GM21526 (cell line): ENCODE measurements at regions not wholly inside any gene's neighbourhood (a gene's known extent, or its start where the extent isn't known, plus 50 kb on each side); places are given as distances from the start of the nearest gene placed in this dataset.
A peak's percentile ranks its signal among the peaks of the same experiment; 100 is the strongest.
"Not testable (repeated sequence)": the region's sequence is repeated elsewhere in the genome, so short reads cannot be mapped to it uniquely, and the experiment has no call there.

Source experiments
- ATAC-seq: cut with Tn5 transposase; IDR thresholded peaks from one replicate; pipeline ENCODE4 v1.9.1; 2021; ENCODE audit warnings: moderate library complexity; ENCODE audit not compliant: unreplicated experiment, low FRiP score

DNA sequence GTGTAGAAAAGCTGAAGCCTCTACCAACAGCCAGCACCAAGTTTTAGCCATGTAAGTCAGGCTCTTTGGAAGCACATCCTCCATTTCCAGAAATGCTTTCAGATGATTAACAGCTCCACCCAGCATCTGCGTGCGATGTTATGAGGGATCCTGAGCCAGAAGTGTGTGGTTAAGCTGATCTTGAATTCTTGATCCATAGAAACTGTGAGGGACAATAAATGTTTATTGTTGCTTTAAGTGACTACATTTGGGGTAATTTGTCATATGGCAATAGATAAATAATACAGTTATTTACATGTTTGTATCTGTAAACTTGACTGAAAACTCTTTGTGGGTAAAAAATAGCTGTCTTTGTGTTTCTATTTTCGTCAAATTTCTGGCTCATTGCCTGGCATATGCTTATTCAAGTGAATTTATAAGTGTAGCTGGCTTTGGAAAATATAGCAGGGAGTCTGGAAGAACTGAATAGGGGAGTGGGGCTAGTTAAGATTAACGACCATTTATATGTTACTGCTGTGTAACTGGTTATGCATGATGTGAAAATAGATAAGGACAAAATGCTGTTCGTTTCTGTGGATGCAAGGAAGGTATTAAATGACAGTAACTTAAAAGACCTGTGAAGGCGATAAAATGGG lies 234.1 kb downstream of the LRRC70 start:
- no peak for ATAC-seq

DNA sequence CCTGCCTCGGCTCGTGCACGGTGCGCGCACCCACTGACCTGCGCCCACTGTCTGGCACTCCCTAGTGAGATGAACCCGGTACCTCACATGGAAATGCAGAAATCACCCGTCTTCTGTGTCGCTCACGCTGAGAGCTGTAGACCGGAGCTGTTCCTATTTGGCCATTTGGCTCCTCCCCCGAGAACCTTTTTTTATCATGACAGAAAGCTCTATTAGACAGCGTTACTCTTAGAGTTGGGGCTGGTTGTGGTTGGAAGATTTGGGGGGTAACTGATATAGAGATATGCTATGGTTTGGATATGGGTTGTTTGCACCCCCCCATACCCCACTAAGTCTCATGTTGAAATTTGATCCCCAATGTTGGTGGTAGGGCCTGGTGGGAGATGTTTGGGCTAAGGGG lies 226.2 kb downstream of the LRRC70 start:
- ATAC-seq = not testable (repeated sequence)

DNA sequence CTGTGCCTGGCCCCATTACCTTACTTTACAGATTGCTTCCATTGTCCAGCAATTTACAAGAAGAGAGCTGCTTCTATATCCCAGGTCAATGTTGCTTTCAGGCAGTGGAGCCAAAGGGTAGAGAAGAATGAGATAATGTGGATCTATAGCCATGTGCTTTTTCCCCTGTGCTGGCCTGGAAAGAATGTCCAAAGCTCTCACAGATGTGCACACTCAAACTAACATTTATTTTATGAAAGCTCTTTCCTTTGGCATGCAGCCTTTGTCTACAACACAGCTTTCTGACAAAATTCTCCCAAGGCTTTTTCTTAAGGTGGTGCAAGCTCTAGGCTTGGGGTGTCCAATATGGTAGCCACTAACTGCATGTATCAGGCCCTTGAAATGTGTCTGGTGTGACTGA lies 217.3 kb downstream of the LRRC70 start:
- no peak for ATAC-seq

GRCh38 chr5:62794456-62794855 lies 215.8 kb downstream of the LRRC70 start:
- no peak for ATAC-seq

GRCh38 chr5:62791059-62791458 lies 212.4 kb downstream of the LRRC70 start:
- no peak for ATAC-seq

- ATAC-seq = no peak
These were observed 211.7 kb downstream of the LRRC70 start for GRCh38 chr5:62790348-62790747.

- ATAC-seq = no peak
These were observed 207.5 kb downstream of the LRRC70 start for GRCh38 chr5:62786099-62786498.

DNA sequence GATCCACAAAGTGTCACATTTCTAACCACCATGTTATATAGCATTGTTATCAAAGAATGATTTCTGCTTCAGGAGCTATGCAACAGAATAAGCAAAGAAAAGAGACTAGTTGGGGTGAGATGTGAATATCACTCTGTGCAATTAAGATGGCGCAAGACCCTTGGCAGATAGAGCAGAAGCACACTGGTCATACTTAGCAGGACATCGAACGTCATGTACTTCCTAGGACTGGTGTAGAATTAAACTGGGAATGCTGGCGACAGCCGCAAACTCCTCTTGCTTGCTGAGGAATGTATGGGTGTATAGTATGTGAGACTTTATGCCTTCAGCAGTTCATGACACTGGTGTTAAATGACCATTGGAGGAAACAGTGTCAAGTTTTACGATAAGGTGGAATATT lies 207.0 kb downstream of the LRRC70 start:
- no peak for ATAC-seq

- peak; percentile 63 for ATAC-seq
These were observed 204.9 kb downstream of the LRRC70 start for GRCh38 chr5:62783374-62784057.

DNA sequence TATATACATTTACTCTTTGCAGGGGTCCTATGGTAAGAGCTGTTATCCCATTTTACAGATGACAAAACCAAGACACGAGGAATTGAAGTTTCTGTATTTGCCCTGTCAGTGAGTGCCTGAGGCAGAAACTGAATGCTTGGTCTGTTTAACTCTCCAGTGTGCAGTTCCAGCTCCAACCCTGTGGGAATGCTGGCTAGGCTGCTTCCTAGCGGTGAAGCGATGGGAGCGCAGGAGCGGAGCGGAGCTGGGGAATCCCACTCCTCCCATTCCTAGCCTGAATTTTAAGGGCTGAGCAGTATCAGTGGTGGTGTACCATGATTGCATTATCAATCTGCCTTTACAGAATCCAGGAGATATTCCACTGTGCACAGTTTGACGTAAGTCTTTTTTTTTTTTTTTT lies 202.3 kb downstream of the LRRC70 start:
- no peak for ATAC-seq

- ATAC-seq = no peak
These were observed 201.6 kb downstream of the LRRC70 start for GRCh38 chr5:62780230-62780629.

DNA sequence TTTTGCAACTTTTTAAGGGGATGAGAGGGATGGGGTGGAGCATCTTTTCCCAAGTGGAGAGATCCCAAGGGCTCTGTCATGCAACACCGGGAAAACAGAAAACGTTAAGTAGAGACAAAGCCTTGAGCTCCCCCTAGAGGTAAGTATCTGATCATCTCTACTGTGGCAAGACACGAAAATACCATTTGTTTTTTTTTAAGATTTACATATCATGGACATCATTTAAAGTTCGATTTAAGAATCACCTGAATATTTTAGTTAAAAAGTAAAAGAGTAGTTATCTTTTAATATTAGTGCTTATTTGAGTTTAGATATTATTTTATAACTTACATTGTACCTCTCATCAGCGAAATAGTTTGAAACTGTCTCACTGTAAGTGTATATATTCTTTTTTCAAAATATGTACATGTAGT lies 200.4 kb downstream of the LRRC70 start:
- ATAC-seq = no peak

DNA sequence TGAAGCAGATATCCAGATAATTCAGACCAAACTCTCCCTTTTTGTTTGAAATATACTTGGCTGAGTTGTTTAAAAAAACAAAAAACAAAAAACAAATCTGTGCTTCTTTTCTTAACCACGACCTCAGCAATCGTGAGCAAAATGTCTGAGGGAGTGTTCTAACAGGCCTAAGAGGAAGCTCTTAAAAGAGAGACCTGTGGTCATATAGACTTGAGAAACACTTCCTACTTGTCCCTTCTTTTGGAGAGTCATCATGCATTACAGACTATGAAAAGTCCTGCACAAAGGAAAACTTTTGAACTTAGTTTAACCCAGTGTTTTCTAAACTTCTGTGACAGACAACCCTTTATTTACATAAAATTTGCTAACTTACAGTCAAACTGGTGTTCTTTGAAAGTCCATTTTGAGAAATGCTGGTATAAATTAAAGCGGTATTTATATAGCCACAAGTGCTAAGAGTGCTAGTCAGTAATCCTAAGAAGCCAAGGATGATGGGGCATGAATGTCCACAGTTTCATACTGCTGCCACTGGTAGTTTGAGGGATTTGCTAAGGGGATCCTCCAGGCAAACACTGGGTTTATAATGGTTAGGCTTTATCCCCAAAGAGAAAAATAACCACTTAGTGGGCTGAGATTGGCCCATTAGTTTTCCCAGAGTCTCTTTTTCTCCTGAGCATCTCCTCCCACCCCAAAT lies 199.8 kb downstream of the LRRC70 start:
- ATAC-seq = no peak

DNA sequence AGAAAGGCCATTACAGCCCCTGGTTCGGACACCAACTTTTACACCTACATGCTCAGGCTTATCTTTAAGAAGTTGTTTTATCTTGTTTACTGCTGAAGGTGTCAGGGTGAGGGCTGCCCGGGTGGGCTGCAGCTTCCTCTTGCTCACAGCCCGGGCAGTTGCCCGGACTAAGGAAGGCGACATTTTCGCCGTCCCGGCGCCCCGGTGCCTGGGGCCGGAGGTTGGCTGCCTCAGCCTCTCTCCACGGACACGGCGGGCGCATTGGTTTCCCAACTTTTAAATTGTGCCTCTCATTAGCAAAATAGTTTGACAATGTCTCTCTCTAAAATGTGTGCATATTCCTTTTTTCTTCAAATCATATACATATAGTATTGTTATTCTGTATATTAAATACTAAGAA lies 198.5 kb downstream of the LRRC70 start:
- not testable (repeated sequence) for ATAC-seq

DNA sequence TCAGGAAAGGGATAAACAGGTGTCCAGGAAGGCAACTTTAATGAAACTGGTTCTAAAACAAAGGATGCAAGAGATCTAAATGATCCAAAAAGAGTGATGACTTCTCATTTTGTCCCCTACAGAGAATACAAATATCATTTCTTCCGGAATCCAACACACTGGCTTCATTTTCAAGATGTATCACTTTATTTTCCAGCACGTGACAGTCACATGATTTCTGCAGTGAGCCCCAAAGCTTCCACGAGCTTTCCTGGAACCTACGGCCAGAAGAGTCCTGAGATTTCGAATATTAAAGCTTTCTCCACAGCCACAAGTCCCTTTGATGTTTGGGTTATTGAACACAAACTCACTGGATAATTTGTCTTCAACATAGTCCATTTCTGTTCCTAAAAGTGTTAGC lies 198.0 kb downstream of the LRRC70 start:
- ATAC-seq = not testable (repeated sequence)

DNA sequence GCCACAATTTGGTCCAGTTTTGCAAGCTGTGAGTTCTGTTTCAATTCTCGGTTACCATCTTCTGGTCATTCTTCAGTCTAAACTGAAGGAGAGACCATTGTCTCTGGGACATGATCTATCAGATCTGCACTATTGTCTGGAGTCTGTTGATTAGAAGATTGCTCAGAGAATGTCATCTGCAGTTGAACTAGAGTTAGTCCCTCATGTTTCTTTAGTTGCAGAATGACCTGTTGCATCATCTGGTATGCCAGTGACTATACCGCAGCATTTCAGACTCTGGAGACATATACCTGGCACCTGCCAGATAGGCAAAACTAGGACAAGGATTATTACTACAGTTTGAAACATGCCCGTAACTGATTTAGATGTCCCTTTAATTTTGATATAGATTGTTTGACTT lies 194.8 kb downstream of the LRRC70 start:
- ATAC-seq = no peak

DNA sequence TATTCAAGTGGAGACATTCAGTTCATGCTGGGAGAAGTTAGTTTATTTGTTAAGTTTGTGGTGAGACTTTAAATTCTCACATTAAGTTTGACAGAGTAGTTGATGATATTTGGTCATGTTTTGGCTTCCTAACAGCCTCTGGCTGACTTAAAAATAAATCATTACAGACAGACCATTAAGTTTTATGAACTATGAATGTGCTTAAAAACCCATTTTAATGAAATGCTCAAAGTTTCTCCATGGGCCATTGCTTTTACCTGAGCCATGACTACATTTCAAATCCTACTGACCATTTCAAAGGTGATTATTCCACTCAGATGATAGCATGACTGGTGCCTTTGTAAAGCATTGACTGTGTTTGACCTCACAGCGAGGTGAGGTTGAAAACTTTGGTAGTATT lies 192.7 kb downstream of the LRRC70 start:
- no peak for ATAC-seq

DNA sequence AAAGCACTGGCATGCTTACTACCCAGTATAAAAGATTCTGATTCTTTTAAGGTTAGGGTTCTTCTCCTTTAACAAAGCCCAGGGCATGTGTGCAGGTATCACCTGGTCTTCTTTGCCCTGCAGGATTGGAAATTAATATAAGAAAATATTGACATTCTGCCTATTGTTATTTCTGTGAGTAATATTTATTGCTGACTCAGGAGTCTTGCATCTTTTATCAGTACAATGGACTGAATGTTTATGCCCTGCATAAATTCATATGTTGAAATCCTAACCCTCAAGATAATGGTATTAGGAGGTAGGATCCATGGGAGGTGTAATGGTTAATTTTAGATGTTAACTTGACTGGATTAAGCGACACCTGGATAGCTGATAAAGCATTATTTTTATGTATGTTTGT lies 189.0 kb downstream of the LRRC70 start:
- no peak for ATAC-seq

GRCh38 chr5:62767077-62767476 lies 188.5 kb downstream of the LRRC70 start:
- ATAC-seq = no peak

GRCh38 chr5:62762503-62762902 lies 183.9 kb downstream of the LRRC70 start:
- peak; percentile 61 for ATAC-seq

DNA sequence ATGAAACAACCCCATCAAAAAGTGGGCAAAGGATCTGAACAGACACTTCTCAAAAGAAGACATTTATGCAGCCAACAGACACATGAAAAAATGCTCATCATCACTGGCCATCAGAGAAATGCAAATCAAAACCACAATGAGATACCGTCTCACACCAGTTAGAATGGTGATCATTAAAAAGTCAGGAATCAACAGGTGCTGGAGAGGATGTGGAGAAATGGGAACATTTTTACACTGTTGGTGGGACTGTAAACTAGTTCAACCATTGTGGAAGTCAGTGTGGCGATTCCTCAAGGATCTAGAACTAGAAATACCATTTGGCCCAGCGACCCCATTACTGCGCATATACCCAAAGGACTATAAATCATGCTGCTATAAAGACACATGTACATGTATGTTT lies 179.1 kb downstream of the LRRC70 start:
- ATAC-seq = not testable (repeated sequence)

- ATAC-seq = not testable (repeated sequence)
These were observed 174.4 kb downstream of the LRRC70 start for GRCh38 chr5:62752998-62753367.
